Stimulated activated CD4-positive, alpha-beta T cell treated with anti-CD3 and anti-CD28 coated beads, Interleukin-2, amount 100 ng/mL, for 48 hours (primary cell): ENCODE measurements at regions not wholly inside any gene's neighbourhood (a gene's known extent, or its start where the extent isn't known, plus 50 kb on each side); places are given as distances from the start of the nearest gene placed in this dataset.

ENCODE experiments used
- DNase-seq, 2 donors: peaks; one replicate each; pipeline ENCODE4 v3.0.0-alpha.2; 2020

DNA sequence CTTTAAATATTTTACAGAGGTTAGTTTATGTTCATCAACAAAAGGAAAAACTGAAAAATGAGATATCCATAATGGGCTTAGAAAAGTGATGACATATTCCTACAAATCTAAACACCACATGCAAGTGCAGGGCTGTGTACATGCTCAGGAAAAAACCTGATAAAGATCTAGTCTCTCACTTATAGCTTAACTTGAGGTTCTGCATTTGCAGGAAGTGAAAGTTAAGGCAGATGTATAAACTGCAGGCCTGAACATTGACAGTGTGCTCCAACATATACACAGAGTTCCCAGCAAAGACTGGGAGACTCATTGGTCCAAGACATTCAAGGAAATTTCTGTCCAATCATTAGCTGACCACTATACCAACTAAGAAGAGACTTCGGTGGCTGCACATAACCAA is 63.8 kb upstream of the RET start:
- DNase-seq, result no peak

GRCh38 chr10:43024524-43024923 is 52.3 kb upstream of the RET start:
- DNase-seq, result no peak

DNA sequence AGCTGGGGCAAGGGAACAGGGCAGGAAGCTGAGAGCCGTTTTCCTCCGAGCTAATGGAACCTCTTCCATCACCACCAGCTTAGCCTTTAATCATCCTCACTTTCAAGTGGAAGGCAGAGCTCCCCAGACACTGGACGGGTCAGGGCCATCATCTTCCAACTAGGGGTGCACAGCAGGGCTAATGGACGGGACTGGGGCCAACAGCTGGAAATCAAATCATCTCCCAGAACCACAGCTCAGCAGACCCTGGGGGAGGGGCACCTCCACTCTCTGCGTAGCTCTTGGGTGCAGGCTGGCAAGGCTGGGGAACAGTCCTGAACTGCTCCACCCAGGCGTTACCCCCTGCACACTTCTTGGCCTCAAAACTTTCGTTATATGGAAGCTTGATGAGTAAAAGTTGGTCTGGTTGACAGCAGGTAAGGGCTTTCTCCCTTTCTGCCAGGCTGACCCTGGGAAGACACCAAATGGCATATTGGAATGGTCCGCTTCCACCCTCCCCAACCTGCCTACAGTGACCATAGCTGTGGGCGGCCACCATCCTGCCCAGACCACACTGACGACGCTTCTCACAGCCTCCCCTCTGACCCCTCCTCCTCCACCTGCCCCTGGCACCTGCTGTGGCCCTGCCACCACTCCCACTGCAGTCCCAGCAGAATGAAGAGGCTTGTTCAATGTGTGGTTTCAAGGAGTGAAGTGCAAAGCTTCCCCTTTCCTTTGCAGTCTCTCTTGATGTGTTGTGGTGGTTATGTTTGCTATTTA is 51.7 kb upstream of the RET start:
- DNase-seq, result no peak

- no peak for DNase-seq
Measured at GRCh38 chr10:43026039-43026973, 50.6 kb upstream of the RET start.
